ENCODE measurements at regions not wholly inside any gene's neighbourhood (a gene's known extent, or its start where the extent isn't known, plus 50 kb on each side); places are given as distances from the start of the nearest gene placed in this dataset.

- DNase-seq: no peak
These were observed 194.0 kb upstream of the KLF4 start for GRCh38 chr9:107683566-107683965.

GRCh38 chr9:107681988-107682387, 192.4 kb upstream of the KLF4 start:
- DNase-seq: no peak

GRCh38 chr9:107675351-107676259, 186.0 kb upstream of the KLF4 start:
- DNase-seq: no peak

- no peak for DNase-seq
These were observed 185.2 kb upstream of the KLF4 start for GRCh38 chr9:107674721-107675277.

DNA sequence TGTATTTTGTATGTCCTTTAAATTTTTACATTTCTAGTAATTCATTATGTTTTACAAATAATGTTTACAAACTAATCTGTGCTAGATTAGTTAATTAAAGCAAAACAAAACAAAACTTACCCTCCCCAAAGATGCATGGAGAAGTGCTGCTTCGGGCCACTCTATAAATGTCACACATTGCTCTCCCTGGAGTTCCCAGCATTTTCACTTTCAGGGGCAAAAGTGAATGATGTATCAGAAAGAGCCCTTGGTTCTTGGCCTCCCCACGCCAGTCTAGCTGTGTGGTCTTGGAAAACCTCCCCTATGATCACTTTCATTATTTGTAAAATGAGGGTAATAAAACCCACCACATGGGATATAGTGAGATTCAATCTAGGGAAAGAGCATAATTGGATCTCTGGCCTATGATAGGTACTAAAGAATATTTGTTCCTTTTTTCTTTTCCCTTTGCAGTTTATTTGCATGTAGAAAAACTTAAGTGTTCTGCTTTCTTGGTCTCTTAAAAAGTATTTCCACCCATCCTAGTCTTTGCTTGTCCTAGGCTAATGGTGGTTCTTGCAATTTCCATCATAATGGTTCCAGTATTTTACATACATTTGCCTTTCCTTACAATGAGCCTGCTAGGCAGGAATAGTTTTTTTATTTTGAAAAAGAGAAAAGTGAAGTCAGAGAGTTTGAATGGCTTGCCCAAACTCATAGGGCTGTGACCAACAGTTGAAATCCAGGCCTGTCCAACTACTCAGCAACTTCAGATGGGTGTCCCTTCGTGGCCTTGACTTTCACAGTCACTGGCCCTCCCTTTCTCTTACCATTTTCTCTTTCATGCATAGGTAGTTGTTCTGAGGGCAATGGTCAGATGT, 184.5 kb upstream of the KLF4 start:
- DNase-seq: no peak

DNA sequence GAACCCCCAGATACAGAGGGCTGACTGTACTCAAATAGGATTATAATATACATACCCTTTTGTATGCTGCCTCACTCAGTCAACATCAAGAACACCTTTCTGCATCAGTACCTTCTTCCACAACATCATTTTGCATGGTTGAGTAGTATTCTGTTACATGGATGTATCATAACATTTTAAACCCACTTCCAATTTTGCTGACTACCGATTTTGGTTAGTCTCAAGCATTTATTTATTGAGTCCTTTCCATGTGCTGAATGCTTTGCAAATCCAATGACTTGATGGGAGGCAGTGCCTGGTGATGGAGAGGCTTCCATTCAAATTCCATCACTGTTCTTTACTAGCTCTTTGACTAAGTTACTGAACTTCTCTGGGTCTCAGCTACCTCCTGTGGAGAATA, 182.0 kb upstream of the KLF4 start:
- no peak for DNase-seq

DNA sequence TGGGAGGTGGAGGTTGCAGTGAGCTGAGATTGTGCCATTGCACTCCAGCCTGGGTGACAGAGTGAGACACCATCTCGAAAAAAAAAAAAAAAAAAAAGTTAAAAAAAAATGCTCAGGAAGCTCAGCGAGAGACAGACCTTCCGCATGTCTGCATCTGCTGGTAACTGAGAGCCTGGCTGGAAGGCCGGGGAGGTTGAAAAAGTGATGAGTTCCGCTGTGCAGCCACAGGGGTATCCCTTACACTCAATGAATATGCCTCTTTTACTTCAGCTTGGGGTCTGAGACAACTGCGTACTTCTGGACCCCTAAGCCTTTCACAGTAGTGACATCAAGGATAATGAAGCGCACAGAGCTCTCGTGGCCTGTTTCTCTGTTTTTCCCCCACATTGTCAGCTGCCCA, 179.9 kb upstream of the KLF4 start:
- no peak for DNase-seq

DNA sequence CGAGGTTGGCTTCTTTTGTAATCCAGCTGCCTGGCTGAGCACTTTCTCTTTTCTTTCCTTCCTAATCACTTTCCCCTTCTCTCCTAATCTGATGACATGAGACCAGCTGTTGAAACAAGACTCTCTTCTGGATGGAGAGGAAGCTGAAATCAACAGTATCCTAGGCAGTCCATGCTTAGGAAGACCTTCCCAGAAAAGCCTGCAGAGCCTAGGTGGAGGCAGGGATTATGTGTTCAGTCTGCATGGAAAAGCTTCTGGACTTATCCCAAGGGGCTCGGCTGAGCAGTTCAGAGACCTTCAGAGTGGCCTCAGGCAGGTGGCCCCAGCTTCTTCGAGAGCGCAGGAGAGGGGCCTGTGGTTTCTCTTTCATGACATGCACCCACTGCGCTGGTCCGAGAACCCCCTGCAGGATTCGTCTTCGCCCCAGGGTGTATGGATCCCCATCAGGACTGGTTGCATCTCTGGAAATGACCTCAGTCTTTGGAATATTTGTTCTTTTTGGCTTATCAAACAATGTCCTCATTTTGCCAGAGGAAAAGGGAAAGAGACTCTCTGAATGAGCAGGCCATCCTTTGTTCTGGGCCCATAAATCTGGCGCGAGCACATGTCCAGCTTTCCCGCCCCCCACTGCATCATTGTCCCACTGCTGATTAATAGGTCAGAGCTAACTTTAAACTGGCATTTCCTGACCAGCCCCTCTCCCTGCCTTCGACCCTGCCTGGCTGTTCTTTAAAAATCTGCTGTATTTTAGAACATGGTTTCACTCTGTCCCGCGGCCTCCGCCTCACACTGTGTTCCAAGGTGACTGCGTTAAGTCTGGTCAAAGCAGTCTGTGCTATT, 177.9 kb upstream of the KLF4 start:
- DNase-seq: no peak

DNA sequence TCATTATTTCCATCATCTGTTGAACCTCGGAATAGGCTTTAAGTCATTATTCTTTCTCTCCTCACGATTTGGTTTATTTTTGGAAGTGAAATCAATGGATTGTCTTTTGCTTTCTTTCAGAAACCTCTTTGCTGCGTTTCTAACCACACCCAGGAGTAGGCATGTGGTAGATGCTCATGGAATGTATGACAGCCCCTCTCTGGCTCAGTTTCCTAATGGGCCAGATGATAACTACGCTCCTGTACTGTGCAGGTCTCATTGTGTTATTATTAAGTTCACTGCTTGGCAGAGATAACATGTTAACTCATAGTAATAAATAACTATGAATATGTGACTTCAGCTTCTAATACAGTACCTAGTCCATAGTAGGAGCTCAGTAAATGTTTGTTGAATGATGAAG, 175.5 kb upstream of the KLF4 start:
- DNase-seq: no peak

DNA sequence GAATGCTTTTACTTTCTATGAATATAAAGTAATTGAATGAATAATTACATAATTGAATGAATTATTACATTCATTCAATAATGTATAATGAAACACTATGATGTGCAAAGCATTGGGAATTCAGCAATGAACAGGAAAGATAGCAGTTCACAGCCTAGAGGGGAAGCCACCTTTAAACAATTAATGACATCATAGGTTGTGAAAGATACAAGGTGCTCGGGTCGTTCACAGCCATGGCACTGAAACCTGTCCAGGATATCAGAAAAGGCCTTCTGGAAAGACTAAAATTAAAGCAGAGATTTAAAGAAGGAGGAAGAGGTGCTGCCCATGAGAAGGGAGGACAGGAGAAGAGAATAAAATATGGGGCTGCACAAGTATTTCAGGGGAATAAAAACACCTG, 171.4 kb upstream of the KLF4 start:
- DNase-seq: no peak

- no peak for DNase-seq
These were observed 163.8 kb upstream of the KLF4 start for GRCh38 chr9:107653263-107653821.

- DNase-seq: no peak
These were observed 161.4 kb upstream of the KLF4 start for GRCh38 chr9:107650995-107651394.

DNA sequence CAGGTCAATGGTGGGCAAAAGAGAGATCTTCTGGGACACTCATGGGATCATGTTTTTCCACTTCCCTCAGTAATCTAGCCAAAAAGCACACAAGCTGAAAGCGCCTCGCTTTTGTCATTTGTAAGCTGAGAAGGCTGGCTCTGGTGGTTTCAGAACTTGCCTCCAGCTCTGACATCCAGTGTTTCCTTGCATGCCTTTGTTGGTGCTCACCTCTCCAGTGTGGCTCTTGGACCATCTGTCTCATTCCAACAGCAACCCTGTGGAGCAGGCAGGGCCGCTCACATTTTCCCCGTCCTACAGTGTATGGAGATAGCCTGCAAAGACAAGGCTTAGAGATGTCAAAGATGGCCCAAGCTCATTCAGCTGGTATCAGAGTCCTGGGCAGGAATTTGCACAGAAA, 160.8 kb upstream of the KLF4 start:
- DNase-seq: no peak

DNA sequence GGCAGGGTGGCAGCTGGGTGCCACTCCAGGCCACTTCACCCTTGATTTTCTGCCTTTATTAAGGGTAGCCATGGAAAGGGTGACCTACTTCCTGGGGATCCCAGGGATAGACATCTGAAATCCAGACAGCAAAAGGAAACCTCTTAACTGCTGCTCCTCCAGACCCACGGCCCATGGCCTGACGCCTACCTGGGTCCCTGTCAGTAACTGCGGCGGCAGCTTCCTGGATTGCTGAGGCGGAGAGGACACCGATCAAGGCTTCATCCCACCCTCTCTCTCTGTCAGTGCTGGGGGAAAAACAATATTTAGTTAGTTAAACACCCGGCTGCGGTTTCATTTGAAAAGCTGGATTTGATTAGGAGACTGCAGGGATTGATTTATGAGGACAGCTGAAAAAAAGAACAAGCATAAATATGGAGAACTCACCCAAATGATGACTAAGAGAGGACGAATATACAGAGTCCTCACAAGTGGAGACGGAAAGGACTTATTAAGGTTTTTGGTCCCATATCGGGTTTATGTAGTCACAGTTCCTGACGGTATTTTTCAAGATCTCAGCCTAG, 158.7 kb upstream of the KLF4 start:
- DNase-seq: no peak

GRCh38 chr9:107647611-107648010, 158.0 kb upstream of the KLF4 start:
- no peak for DNase-seq

- DNase-seq: no peak
These were observed 157.6 kb upstream of the KLF4 start for GRCh38 chr9:107647141-107647540.

DNA sequence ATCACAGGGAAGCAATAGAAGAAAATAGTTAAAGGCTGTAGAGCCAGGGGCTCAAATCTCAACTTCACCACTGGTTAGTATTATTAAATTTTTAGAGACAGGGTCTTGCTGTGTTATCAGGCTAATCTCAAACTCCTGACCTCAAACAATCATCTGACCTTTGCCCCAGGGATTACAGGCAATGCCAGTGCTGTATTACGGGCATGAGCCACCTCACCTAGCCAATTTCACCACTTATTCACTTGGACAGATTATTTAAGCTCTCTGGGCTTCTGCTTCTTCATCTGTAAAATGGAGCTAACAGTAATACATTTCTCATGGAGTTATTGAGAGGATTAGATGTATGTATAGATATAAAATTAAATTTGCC, 155.9 kb upstream of the KLF4 start:
- no peak for DNase-seq

GRCh38 chr9:107644733-107645463, 155.3 kb upstream of the KLF4 start:
- no peak for DNase-seq

GRCh38 chr9:107639426-107639825, 149.9 kb upstream of the KLF4 start:
- DNase-seq: no peak

- DNase-seq: no peak
These were observed 149.1 kb upstream of the KLF4 start for GRCh38 chr9:107638521-107639310.

Measured in left kidney (tissue), 1 donor.